IPS-NIHi7 (cell line): ENCODE measurements at regions not wholly inside any gene's neighbourhood (a gene's known extent, or its start where the extent isn't known, plus 50 kb on each side); places are given as distances from the start of the nearest gene placed in this dataset.

Experiments used
- DNase-seq: peaks from one replicate; pipeline ENCODE4 v3.0.0; 2012; ENCODE audit warnings: mixed read lengths; ENCODE audit errors: extremely low spot score

DNA sequence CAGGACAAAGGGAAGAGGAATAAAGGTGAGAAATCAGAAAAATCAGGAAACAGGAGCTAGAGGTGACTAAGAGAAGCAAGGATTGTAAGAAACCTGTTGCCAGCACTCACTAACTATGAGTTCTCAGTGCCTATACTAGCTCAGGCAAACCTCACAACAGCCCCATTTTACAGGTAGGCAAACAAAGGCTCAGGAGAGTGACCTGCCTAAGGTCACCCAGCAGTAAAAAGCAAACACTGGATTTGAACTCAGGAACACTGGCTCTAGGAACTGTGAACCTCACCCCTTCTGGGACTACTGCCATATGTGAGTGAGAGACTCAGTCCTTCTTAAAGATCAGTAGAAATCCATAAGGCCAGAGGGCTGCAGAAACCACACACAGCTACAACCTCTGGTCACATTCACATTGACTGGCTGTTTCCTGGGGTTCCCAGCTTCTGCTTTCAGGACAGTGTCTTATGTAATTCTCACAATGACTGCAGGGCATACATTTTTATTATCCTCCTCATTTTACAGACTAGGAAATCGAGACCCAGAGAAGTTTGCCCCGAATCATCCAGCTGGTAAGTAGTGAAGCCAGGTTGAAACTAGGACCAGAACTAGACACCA, 80.7 kb upstream of the MAFB start:
- no peak for DNase-seq

- no peak for DNase-seq
Observed at GRCh38 chr20:40770564-40771307, 81.7 kb upstream of the MAFB start.

- DNase-seq = no peak
Observed at GRCh38 chr20:40771308-40771610, 82.2 kb upstream of the MAFB start.

- DNase-seq = no peak
Observed at GRCh38 chr20:40771848-40772511, 82.9 kb upstream of the MAFB start.

DNA sequence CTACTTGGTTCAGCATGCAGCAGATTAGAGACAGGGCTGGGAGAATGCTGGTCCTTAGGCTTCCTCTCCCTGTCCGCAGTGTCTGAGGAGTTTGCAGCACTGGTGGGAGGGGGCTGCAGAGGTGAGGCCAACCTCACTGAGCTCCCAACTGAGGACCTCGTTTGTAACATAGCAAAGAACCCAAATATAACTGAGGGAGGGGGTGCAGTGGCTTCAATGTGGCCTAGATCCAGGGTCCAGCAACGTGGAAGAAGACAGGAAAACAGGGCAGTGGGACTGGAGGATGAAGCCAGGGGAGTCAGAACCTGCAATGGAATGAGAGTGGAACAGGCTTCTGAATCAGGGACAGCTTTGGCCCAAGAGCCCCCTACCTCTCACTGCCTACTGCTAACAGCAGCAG, 84.3 kb upstream of the MAFB start:
- no peak for DNase-seq

DNA sequence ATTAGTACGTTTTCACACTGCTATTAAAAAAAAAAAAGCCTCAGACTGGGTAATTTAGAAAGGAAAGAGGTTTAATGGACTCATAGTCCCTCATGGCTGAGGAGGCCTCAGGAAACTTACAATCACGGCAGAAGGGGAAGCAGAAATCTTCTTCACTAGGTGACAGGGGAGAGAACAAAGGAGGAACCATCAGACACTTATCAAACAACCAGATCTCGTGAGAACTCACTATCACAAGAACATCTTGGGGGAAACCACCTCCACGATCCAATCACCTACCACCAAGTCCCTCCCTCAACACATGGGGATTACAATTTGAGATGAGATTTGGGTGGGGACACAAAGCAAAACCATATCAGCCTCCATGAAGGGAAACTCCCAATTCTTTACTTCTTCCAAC, 85.2 kb upstream of the MAFB start:
- DNase-seq = no peak

DNA sequence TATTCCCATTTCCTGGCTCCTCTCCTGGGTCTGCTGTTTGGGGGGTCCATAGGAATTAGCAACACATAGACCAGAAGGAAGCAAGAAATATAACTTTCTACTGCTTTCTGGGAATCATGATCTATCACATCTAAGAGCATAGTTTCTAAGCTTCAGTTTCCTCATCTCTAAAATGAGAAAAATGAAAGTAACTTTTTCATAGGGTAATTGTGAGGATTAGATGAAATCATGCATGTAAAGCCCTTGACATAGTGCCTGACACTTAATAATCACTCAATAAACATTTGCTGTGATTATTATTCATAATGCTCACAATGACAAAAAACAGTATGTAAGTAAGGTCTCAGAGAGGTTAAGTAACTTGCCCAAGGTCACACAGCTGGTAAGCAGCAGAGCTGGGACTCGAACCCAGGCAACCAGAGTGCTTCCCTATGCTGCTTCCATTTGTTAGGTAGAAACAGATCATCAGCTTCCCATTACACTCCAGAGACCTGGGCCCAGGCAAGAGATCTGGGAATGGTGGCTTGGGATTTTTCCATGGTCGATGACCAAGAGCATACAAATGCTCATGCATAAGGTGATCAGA, 86.6 kb upstream of the MAFB start:
- DNase-seq = no peak

- peak; percentile 31 for DNase-seq
Observed at GRCh38 chr20:40776466-40777457, 87.7 kb upstream of the MAFB start.

- DNase-seq = no peak
Observed at GRCh38 chr20:40777653-40778052, 88.6 kb upstream of the MAFB start.

- DNase-seq = no peak
Observed at GRCh38 chr20:40778894-40779496, 90.0 kb upstream of the MAFB start.

DNA sequence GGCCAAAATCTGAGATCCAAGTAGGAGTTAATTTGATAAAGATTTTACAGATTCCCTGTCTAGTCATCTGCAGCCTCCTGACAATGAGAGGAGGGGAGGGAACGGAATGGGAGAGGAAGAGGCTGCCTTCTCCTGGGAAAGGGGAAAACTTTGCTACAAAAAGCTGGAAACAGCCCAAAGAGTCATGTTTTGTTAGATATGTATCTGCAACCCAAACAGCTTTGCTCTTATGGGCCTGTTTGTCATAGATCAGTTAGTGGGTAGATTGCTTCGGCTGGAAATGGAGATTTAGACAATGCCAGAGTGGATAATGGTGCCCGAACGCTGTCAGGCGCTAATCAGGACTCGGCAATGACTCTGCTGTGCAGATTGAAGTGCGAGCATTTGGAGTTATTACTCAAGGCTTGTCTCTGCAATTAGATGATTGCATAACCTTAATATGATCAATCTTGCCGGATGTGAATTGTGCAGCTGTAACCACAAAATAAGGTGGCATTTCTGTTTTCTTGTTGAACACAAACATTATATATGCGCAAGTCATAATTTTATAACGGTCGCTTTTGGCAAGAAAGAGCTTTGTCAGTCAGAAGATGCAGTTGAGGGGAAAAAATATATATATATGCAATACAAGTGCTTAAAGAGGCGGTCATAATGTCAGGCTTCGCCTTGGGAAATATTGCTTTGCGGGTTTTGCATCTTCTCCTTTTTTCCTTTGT, 92.4 kb upstream of the MAFB start:
- DNase-seq = no peak

GRCh38 chr20:40782043-40782368, 93.0 kb upstream of the MAFB start:
- DNase-seq = no peak

DNA sequence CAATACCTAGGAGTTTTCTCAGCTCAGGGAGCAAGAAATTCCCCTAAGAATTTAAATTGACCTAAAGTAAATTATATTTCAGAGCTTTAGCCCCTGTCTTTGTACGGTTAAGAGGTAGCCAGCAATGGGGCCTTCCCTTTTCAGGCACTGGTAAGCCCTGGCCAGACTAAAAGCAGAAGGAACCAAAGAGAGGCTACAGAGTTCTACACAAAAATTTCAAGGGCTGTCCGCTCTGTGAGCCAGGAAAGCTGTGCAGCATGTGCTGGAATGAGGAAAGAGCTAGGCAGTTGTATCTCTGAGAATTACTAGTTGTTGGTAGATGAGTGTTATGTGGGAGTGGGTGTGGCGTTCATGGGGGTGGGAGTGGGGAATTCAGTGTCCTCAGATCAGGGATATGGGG, 96.3 kb upstream of the MAFB start:
- DNase-seq = no peak

- DNase-seq = no peak
Observed at GRCh38 chr20:40786336-40786735, 97.3 kb upstream of the MAFB start.

DNA sequence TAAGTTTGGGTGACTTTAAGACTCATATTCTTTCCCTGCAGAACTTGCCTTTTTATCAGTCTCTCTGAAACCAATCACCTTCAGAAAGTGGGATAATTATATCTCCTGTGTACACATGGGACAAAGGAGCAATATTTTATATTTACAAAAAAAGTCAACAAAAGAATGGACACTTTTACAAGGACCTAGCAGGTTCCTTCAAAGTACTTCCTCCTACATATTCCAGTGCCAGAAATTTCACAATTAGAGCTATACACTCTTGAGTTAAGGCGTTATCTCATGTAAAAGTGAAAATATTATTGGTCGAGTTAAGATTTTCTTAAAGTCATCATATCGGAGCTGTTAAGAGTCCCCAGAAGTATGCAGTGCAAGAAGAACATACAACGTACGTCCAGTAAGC, 98.9 kb upstream of the MAFB start:
- DNase-seq = no peak

- DNase-seq = peak; percentile 67
Observed at GRCh38 chr20:40797425-40797824, 108.4 kb upstream of the MAFB start.

DNA sequence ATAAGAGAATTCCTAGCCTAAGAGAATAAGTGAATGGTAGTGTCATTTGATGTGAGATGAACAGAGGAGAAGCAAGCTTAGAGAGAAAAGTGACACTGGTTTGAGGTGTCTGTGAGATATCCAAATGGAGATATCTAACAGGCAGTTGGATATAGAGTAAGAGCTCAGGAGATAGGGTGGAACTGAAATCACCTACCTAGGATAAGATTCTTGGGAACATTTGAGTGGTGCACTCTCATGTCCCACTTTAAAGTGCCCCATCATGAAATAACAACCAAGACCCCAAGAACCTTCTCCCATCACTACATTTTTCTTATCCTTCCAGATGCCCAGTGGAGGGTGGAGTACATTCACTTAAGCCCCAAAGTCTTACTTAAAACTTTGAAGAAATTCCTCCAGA, 109.0 kb upstream of the MAFB start:
- DNase-seq = no peak

DNA sequence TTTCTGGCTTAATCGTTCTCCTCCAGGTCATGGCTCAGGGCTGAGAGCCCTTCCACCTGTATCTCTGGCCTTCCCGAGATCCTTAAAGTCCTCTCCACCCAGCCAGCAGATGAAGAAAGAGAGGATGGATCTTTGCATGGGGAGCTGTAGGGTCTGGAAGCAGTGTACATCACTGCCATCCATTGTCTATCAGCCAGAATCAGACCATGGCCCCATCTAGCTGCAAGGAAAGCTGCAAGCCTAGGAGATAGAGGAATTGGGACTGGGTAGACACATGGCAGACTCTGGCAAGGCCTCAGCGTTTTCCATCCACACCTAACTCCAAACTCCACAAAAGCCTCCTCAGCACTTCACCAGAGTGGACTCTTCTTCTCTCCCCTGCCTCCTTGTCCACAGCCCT, 113.8 kb upstream of the MAFB start:
- DNase-seq = no peak

DNA sequence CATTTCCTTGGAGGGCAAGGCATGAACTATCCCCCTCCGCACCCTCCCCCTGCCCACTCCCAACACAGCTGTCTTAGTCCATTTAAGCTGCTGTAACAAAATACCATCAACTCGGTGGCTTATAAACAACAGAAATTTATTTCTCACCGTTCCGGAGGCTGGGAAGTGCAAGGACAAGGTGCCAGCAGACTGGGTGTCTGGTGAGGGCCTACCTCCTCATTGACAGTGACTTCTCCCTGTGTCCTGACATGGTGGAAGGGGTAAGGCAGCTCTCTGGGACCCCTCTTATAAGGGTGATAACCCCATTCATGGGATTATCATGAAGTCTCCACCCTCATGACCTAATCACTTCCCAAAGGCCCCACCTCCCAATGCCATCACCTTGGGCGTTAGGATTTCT, 114.3 kb upstream of the MAFB start:
- DNase-seq = no peak

- DNase-seq = no peak
Observed at GRCh38 chr20:40805592-40805991, 116.6 kb upstream of the MAFB start.
